Neural cell (in vitro differentiated cells): ENCODE measurements at regions not wholly inside any gene's neighbourhood (a gene's known extent, or its start where the extent isn't known, plus 50 kb on each side); places are given as distances from the start of the nearest gene placed in this dataset.

Experiments used
- H2AFZ ChIP-seq: fragments of 200-600, 300-800 bp; sonication (generic), shearing (Covaris generic); 2 replicates; pipeline ENCODE4 v1.6.0; 2014; ENCODE audit warnings: low read depth, mild to moderate bottlenecking, antibody characterized with exemption, low read length, moderate library complexity
- H3F3A ChIP-seq: fragments of 200-600 bp; shearing (Covaris generic); 2 replicates; pipeline ENCODE4 v1.6.1; 2016; ENCODE audit warnings: mild to moderate bottlenecking, moderate library complexity, mixed read lengths, antibody characterized with exemption, low read length; ENCODE audit not compliant: insufficient read depth, poor library complexity, severe bottlenecking
- H3K27ac ChIP-seq: fragments of 200-600, 300-800 bp; sonication (generic), shearing (Covaris generic); 2 replicates; pipeline ENCODE4 v1.5.1; 2014; ENCODE audit warnings: mild to moderate bottlenecking, low read length, moderate library complexity
- H3K27me3 ChIP-seq: fragments of 300-800, 200-600 bp; sonication (generic), shearing (Covaris generic); 2 replicates; pipeline ENCODE4 v1.6.0; 2014; ENCODE audit warnings: mild to moderate bottlenecking, low read depth, low read length, moderate library complexity; ENCODE audit not compliant: insufficient read depth
- H3K36me3 ChIP-seq: fragments of 300-800, 200-600 bp; sonication (generic), shearing (Covaris generic); 2 replicates; pipeline ENCODE4 v1.5.1; 2014; ENCODE audit warnings: mild to moderate bottlenecking, antibody characterized with exemption, low read length, moderate library complexity; ENCODE audit not compliant: insufficient read depth
- H3K4me2 ChIP-seq: fragments of 300-800, 200-600 bp; sonication (generic), shearing (Covaris generic); 2 replicates; pipeline ENCODE4 v1.6.0; 2014; ENCODE audit warnings: mild to moderate bottlenecking, low read length
- H3K4me3 ChIP-seq: fragments of 300-800, 200-600 bp; sonication (generic), shearing (Covaris generic); 2 replicates; pipeline ENCODE4 v1.5.1; 2014; ENCODE audit warnings: mild to moderate bottlenecking, low read length, moderate library complexity
- H3K79me2 ChIP-seq: fragments of 200-600 bp; shearing (Covaris generic); replicated peaks from 2 replicates; pipeline ENCODE4 v1.6.0; 2014; ENCODE audit warnings: mild to moderate bottlenecking, low read length, moderate library complexity; ENCODE audit not compliant: insufficient read depth
- H3K9ac ChIP-seq: fragments of 300-800, 200-600 bp; sonication (generic), shearing (Covaris generic); 2 replicates; pipeline ENCODE4 v1.6.1; 2016; ENCODE audit warnings: mild to moderate bottlenecking, low read length, mixed read lengths
- H3K9me2 ChIP-seq: fragments of 200-600 bp; shearing (Covaris generic); 2 replicates; pipeline ENCODE4 v1.6.1; 2016; ENCODE audit warnings: mild to moderate bottlenecking, low read length, mixed read lengths; ENCODE audit not compliant: insufficient read depth
- H3K9me3 ChIP-seq: fragments of 200-600, 300-800 bp; sonication (generic), shearing (Covaris generic); 2 replicates; pipeline ENCODE4 v1.6.1; 2016; ENCODE audit warnings: mild to moderate bottlenecking, mixed run types, low read length, moderate library complexity, mixed read lengths
- H4K20me1 ChIP-seq: fragments of 200-600 bp; shearing (Covaris generic); 2 replicates; pipeline ENCODE4 v1.6.1; 2016; ENCODE audit warnings: mild to moderate bottlenecking, mixed run types; ENCODE audit not compliant: insufficient read depth
- EP300 ChIP-seq: fragments of 450-650 bp; conservative IDR thresholded peaks from 2 replicates; pipeline ENCODE4 v1.6.1; 2014; ENCODE audit warnings: antibody characterized with exemption, mild to moderate bottlenecking, moderate library complexity; ENCODE audit not compliant: poor library complexity, severe bottlenecking
- EZH2 ChIP-seq: fragments of 200-600, 300-800 bp; shearing (Covaris generic), sonication (generic); IDR thresholded peaks from 2 replicates; pipeline ENCODE4 v1.6.1; 2014; ENCODE audit warnings: antibody characterized with exemption, low read length, borderline replicate concordance, mild to moderate bottlenecking; ENCODE audit not compliant: insufficient read depth, poor library complexity, severe bottlenecking
- MXI1 ChIP-seq: fragments of 450-650 bp; conservative IDR thresholded peaks from 2 replicates; pipeline ENCODE4 v1.6.1; 2014; ENCODE audit warnings: antibody characterized with exemption, mild to moderate bottlenecking; ENCODE audit not compliant: poor library complexity, severe bottlenecking
- POLR2AphosphoS5 ChIP-seq: IDR thresholded peaks from 2 replicates; pipeline ENCODE4 v1.6.1; 2012
- RAD21 ChIP-seq: fragments of 450-650 bp; conservative IDR thresholded peaks from 2 replicates; pipeline ENCODE4 v1.6.1; 2014; ENCODE audit warnings: antibody characterized with exemption, mild to moderate bottlenecking, moderate library complexity
- SMC3 ChIP-seq: fragments of 450-650 bp; conservative IDR thresholded peaks from 2 replicates; pipeline ENCODE4 v1.6.1; 2014; ENCODE audit warnings: antibody characterized with exemption, mild to moderate bottlenecking, moderate library complexity; ENCODE audit not compliant: poor library complexity
- TAF1 ChIP-seq: IDR thresholded peaks from 2 replicates; pipeline ENCODE4 v1.6.1; 2012; ENCODE audit warnings: low read depth
- TF ChIP-seq, protein P1 (sequence below): IDR thresholded peaks from 2 replicates; pipeline ENCODE4 v1.6.1; 2012; ENCODE audit warnings: borderline replicate concordance
- TF ChIP-seq, protein P2 (sequence below): fragments of 450-650 bp; IDR thresholded peaks from 2 replicates; pipeline ENCODE4 v1.5.1; 2014; ENCODE audit warnings: antibody characterized with exemption, mild to moderate bottlenecking, moderate library complexity; ENCODE audit not compliant: poor library complexity, severe bottlenecking

DNA sequence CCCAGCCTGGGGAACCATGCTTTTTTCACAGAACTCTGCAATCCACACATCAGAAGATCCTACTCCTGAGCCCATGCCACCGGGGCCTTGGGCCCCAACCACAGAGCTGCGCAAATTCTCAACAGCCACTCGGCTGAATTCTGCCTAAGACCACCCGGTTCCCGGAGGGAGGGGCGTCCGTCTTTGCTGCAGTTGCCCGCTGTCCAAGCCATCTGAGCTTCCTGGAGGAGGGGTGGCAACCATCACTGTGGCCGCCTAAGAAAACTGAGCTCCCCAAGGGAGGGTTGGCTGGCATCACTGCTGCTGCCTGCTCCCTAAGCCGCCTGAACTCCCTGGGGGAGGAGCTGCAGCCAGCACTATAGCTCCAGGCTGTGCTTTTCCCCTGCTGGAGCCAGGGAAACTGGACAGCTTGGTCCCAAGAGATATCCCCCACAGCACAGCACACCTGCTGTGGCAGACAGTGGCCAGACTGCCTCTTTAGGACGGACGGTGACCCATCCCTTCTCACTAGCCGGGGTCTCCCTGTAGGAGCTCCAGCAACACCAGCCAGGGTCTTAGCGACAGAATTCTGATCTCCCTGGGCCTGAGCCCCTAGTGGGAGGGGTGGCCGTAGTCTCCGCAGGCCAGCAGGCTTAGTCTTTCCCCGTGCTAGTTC lies 1411.6 kb upstream of the CDH2 start:
- no peaks in the 10 kb centered on the region for H3K9me2 ChIP-seq
- H3K9me3 ChIP-seq = no peaks in the 10 kb centered on the region
- H3K9ac ChIP-seq = no peak overlapping the region
- H2AFZ ChIP-seq = no peak overlapping the region
- no peak overlapping the region for H3K4me3 ChIP-seq
- H3K27me3 ChIP-seq = no peaks in the 10 kb centered on the region
- no peak overlapping the region for H3K27ac ChIP-seq
- no peak overlapping the region for H3K4me2 ChIP-seq
- no peaks in the 10 kb centered on the region for H4K20me1 ChIP-seq
- no peaks in the 10 kb centered on the region for H3F3A ChIP-seq
- no peaks in the 10 kb centered on the region for H3K79me2 ChIP-seq
- no peaks in the 10 kb centered on the region for H3K36me3 ChIP-seq
- TF ChIP-seq TAF1 = no peak
- TF ChIP-seq EZH2 = no peak
- no peak for TF ChIP-seq MXI1
- no peak for TF ChIP-seq POLR2AphosphoS5
- TF ChIP-seq, protein P1, sequence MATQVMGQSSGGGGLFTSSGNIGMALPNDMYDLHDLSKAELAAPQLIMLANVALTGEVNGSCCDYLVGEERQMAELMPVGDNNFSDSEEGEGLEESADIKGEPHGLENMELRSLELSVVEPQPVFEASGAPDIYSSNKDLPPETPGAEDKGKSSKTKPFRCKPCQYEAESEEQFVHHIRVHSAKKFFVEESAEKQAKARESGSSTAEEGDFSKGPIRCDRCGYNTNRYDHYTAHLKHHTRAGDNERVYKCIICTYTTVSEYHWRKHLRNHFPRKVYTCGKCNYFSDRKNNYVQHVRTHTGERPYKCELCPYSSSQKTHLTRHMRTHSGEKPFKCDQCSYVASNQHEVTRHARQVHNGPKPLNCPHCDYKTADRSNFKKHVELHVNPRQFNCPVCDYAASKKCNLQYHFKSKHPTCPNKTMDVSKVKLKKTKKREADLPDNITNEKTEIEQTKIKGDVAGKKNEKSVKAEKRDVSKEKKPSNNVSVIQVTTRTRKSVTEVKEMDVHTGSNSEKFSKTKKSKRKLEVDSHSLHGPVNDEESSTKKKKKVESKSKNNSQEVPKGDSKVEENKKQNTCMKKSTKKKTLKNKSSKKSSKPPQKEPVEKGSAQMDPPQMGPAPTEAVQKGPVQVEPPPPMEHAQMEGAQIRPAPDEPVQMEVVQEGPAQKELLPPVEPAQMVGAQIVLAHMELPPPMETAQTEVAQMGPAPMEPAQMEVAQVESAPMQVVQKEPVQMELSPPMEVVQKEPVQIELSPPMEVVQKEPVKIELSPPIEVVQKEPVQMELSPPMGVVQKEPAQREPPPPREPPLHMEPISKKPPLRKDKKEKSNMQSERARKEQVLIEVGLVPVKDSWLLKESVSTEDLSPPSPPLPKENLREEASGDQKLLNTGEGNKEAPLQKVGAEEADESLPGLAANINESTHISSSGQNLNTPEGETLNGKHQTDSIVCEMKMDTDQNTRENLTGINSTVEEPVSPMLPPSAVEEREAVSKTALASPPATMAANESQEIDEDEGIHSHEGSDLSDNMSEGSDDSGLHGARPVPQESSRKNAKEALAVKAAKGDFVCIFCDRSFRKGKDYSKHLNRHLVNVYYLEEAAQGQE = no peak
- TF ChIP-seq EP300 = no peak
- no peak for TF ChIP-seq SMC3
- TF ChIP-seq RAD21 = no peak
- TF ChIP-seq, protein P2, sequence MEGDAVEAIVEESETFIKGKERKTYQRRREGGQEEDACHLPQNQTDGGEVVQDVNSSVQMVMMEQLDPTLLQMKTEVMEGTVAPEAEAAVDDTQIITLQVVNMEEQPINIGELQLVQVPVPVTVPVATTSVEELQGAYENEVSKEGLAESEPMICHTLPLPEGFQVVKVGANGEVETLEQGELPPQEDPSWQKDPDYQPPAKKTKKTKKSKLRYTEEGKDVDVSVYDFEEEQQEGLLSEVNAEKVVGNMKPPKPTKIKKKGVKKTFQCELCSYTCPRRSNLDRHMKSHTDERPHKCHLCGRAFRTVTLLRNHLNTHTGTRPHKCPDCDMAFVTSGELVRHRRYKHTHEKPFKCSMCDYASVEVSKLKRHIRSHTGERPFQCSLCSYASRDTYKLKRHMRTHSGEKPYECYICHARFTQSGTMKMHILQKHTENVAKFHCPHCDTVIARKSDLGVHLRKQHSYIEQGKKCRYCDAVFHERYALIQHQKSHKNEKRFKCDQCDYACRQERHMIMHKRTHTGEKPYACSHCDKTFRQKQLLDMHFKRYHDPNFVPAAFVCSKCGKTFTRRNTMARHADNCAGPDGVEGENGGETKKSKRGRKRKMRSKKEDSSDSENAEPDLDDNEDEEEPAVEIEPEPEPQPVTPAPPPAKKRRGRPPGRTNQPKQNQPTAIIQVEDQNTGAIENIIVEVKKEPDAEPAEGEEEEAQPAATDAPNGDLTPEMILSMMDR = no peak

DNA sequence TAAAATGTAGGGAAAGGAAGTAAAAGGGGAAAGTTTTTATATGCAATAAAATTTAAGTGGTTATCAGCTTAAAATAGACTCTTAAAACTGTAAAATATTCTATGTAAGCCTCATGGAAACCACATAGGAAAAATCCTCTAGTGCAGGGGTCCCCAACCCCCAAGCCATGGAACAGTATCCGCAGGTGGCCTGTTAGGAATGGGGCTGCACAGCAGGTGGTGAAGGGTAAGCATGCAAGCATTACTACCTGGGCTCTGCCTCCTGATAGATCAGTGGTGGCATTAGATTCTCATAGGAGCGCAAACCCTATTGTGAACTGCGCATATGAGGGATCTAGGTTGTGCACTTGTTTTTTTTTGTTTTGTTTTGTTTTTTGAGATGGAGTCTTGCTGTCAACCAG lies 1409.3 kb upstream of the CDH2 start:
- Histone ChIP-seq H3K79me2 (no peaks in the 10 kb centered on the region), H3K9me3 (no peaks in the 10 kb centered on the region), H4K20me1 (no peaks in the 10 kb centered on the region), H2AFZ (no peak overlapping the region), H3K27me3 (no peaks in the 10 kb centered on the region), H3K9ac (no peak overlapping the region), H3K36me3 (no peaks in the 10 kb centered on the region), H3K9me2 (no peaks in the 10 kb centered on the region), H3K4me3 (no peak overlapping the region), H3K4me2 (no peak overlapping the region), H3K27ac (no peak overlapping the region), H3F3A (no peaks in the 10 kb centered on the region)
- TF ChIP-seq RAD21 (no peak), TAF1 (no peak), SMC3 (no peak), POLR2AphosphoS5 (no peak), EZH2 (no peak), EP300 (no peak), MXI1 (no peak)
- TF ChIP-seq, protein P2 = no peak
- TF ChIP-seq, protein P1 = no peak
